HFFc6 (cell line): ENCODE measurements at regions not wholly inside any gene's neighbourhood (a gene's known extent, or its start where the extent isn't known, plus 50 kb on each side); places are given as distances from the start of the nearest gene placed in this dataset.

Source experiments
- DNase-seq: peaks from one replicate; pipeline ENCODE4 v3.0.0-alpha.2; 2018
- H3K27ac Mint-ChIP-seq: 2 replicates; pipeline ENCODE4 v1.8.0; 2020; ENCODE audit warnings: mild to moderate bottlenecking, mixed read lengths
- H3K27me3 Mint-ChIP-seq: 2 replicates; pipeline ENCODE4 v1.8.0; 2021; ENCODE audit warnings: mild to moderate bottlenecking, moderate library complexity, mixed read lengths; ENCODE audit not compliant: insufficient read depth
- H3K36me3 Mint-ChIP-seq: 2 replicates; pipeline ENCODE4 v1.8.0; 2021; ENCODE audit warnings: low read depth, mixed read lengths
- H3K4me1 Mint-ChIP-seq: 2 replicates; pipeline ENCODE4 v1.8.0; 2020; ENCODE audit warnings: low read depth, mixed read lengths
- H3K4me3 Mint-ChIP-seq: 2 replicates; pipeline ENCODE4 v1.8.0; 2020; ENCODE audit warnings: mild to moderate bottlenecking, moderate library complexity, mixed read lengths
- H3K9me3 Mint-ChIP-seq: 2 replicates; pipeline ENCODE4 v1.8.0; 2020; ENCODE audit warnings: mild to moderate bottlenecking, mixed read lengths
- TF ChIP-seq, protein P1 (sequence below): fragments of 200-600 bp; sonication (generic); IDR thresholded peaks from 2 replicates; pipeline ENCODE4 v1.5.0; 2021; ENCODE audit warnings: antibody characterized with exemption, mild to moderate bottlenecking

DNA sequence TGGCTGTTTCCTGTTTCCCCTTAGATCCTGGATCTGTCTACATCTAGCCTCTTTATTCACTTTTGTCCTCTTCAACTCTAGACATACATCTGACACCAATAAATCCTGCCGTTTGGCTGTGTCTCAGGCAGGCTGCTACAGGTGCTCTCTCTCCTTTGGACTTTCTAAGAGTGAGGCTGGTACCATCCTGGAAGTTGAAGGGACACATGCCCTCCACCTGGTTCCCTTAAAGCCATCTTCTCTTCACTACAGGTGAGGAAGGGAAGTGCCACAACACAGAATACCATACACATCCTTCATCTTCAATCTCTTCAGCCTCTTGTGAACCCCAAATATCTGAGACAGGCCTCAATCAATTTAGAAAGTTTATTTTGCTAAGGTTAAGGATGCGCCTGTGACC lies 137.9 kb downstream of the BACH1 start:
- no peak for DNase-seq
- Mint-ChIP-seq H3K4me1 (peaks cover 17% of the 10 kb centered on the region), H3K9me3 (no peaks in the 10 kb centered on the region), H3K27ac (no peak overlapping the region), H3K36me3 (no peaks in the 10 kb centered on the region), H3K4me3 (no peak overlapping the region), H3K27me3 (no peaks in the 10 kb centered on the region; the same call in 1 of the 2 replicates)
- TF ChIP-seq, protein P1, sequence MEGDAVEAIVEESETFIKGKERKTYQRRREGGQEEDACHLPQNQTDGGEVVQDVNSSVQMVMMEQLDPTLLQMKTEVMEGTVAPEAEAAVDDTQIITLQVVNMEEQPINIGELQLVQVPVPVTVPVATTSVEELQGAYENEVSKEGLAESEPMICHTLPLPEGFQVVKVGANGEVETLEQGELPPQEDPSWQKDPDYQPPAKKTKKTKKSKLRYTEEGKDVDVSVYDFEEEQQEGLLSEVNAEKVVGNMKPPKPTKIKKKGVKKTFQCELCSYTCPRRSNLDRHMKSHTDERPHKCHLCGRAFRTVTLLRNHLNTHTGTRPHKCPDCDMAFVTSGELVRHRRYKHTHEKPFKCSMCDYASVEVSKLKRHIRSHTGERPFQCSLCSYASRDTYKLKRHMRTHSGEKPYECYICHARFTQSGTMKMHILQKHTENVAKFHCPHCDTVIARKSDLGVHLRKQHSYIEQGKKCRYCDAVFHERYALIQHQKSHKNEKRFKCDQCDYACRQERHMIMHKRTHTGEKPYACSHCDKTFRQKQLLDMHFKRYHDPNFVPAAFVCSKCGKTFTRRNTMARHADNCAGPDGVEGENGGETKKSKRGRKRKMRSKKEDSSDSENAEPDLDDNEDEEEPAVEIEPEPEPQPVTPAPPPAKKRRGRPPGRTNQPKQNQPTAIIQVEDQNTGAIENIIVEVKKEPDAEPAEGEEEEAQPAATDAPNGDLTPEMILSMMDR: no peak

DNA sequence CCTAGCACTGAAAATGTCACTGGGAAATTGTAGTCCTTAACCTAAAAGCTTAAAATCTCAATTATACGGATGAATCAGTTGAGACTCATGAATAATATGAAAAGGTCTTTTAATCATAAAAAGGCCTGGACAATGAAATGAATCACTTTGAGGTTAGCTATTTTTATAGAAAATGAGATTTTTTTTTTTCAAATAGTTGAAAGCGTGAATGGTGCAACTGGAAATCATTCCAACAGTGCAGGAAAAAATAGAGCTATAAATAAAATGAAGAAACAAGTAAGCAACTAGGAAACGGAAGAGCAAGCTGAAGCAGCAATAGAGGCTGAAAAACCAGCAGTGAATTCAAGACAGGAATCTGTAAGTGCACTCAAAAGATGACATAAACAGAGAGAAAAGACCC lies 142.9 kb downstream of the BACH1 start:
- Mint-ChIP-seq H3K27me3 (no peaks in the 10 kb centered on the region; the same call in 1 of the 2 replicates), H3K27ac (no peak overlapping the region), H3K4me1 (peaks cover 6% of the 10 kb centered on the region; the same call in 1 of the 2 replicates), H3K36me3 (no peaks in the 10 kb centered on the region), H3K4me3 (no peak overlapping the region), H3K9me3 (no peaks in the 10 kb centered on the region)
- DNase-seq: no peak
- TF ChIP-seq, protein P1: no peak

DNA sequence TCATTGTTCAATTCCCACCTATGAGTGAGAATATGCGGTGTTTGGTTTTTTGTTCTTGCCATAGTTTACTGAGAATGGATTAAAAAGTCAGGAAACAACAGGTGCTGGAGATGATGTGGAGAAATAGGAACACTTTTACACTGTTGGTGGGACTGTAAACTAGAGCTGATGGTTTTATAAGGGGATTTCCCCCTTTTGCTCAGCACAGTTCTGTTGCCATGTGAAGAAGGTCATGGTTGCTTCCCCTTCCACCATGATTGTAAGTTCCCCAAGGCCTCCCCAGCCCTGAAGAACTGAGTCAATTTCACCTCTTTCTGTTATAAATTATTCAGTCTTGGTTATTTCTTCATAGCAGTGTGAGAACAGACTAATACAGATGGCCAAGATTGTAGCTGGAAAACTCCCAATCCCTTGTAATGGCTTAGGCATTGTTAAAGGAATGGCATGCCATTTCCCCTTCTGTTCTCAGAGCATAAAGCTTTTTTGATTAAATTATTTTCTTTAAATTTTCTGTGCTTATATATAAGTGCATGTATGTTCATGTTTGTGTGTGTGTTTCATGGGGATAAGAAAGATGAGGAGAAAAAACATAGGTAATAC lies 144.8 kb downstream of the BACH1 start:
- no peak for DNase-seq
- Mint-ChIP-seq H3K4me1 (peaks cover 6% of the 10 kb centered on the region; the same call in 1 of the 2 replicates), H3K27ac (no peak overlapping the region), H3K36me3 (no peaks in the 10 kb centered on the region; the same call in 1 of the 2 replicates), H3K9me3 (no peaks in the 10 kb centered on the region; the same call in 1 of the 2 replicates), H3K4me3 (no peak overlapping the region), H3K27me3 (no peaks in the 10 kb centered on the region; the same call in 1 of the 2 replicates)
- TF ChIP-seq, protein P1: no peak

DNA sequence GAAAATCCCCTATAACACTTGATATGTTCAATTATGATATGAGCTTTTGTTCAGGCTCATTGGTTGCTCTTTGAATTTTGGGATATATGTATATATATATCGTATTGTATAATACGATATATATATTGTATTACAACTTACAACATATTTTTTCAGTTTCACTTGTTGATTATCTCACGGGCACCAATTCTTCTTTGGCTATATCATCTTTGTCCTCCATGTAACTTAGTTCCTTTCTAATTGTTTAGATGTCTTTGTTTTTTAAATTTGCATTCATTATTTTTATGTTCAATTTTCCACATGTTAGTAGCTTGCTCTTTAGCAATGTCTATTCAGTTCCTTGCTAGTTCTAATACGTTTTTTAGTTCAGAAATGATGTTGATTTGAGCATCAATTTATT lies 150.0 kb downstream of the BACH1 start:
- H3K27ac Mint-ChIP-seq: no peak overlapping the region
- peaks cover 8% of the 10 kb centered on the region for H3K36me3 Mint-ChIP-seq
- peaks cover 8% of the 10 kb centered on the region for H3K9me3 Mint-ChIP-seq
- H3K4me1 Mint-ChIP-seq: no peaks in the 10 kb centered on the region
- TF ChIP-seq, protein P1: no peak
- no peak for DNase-seq
- H3K27me3 Mint-ChIP-seq: peaks cover 1% of the 10 kb centered on the region; the same call in 1 of the 2 replicates
- H3K4me3 Mint-ChIP-seq: no peak overlapping the region

DNA sequence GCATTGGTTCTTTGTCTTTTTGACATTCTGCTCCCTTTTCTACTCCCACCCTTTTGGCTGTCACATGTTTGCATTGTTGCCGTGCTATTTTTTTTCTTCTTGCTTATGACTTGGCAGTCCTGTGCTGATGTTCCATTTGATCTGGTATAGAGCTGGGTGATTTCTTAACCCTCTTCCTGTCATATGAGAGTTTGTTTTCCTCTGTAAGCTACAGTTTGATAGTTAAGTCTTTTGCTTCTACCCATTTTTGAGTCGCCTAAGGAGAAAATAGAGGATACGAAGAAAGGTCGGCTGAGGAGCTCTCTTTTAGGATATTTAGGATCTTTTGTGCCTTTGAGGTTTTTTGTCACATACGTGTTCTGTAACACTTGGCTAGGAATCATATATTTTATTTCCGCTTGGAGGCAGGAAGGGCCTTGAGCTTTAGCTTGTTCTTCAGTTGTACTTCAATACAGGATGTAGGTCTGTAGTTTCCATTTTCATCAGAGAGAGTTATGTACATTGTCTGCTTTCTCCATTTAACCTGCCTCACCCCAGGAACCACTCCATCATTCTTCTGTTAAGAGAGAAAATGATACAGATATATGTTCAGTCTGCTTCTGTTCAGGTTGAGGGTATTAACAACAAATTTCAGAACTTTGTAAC lies 150.7 kb downstream of the BACH1 start:
- TF ChIP-seq, protein P1: no peak
- DNase-seq: no peak
- Mint-ChIP-seq H3K27ac (no peak overlapping the region), H3K4me3 (no peak overlapping the region), H3K27me3 (peaks cover 1% of the 10 kb centered on the region; the same call in 1 of the 2 replicates), H3K4me1 (no peaks in the 10 kb centered on the region), H3K9me3 (peaks cover 8% of the 10 kb centered on the region), H3K36me3 (peaks cover 8% of the 10 kb centered on the region)
